WTC11 (cell line): ENCODE measurements at regions not wholly inside any gene's neighbourhood (a gene's known extent, or its start where the extent isn't known, plus 50 kb on each side); places are given as distances from the start of the nearest gene placed in this dataset.

ENCODE experiments used
- ATAC-seq: fragments of 200-7000 bp; cut with Tn5 transposase; 2 replicates; pipeline ENCODE4 v1.10.0; 2021; ENCODE audit warnings: mild to moderate bottlenecking, moderate library complexity
- CTCF ChIA-PET: fragments of 300-600 bp; sonication (Branson Sonifier 250); formaldehyde crosslinking; loops from one replicate; lab custom pipeline; 2021; ENCODE audit warnings: antibody characterized with exemption; lab: Charles Lee
- POLR2A ChIA-PET: fragments of 350-600 bp; sonication (Branson Sonifier 250); formaldehyde crosslinking; loops from one replicate; lab custom pipeline; 2021; ENCODE audit warnings: antibody characterized with exemption; lab: Charles Lee
- DNase-seq: peaks from one replicate; pipeline ENCODE4 v3.0.0; 2021; ENCODE audit warnings: low spot score
- H3K27ac Mint-ChIP-seq: 2 replicates; pipeline ENCODE4 v1.8.0; 2021; ENCODE audit warnings: mixed read lengths
- H3K27me3 Mint-ChIP-seq: 2 replicates; pipeline ENCODE4 v1.8.0; 2021; ENCODE audit warnings: low read depth, mild to moderate bottlenecking, moderate library complexity, mixed read lengths
- H3K36me3 Mint-ChIP-seq: 2 replicates; pipeline ENCODE4 v1.8.0; 2021; ENCODE audit warnings: mixed read lengths
- H3K4me1 Mint-ChIP-seq: 2 replicates; pipeline ENCODE4 v1.8.0; 2022; ENCODE audit warnings: mixed read lengths
- H3K4me3 Mint-ChIP-seq: 2 replicates; pipeline ENCODE4 v1.8.0; 2021; ENCODE audit warnings: mild to moderate bottlenecking, moderate library complexity, mixed read lengths
- H3K9me3 Mint-ChIP-seq: 2 replicates; pipeline ENCODE4 v1.8.0; 2021; ENCODE audit warnings: mixed read lengths
- AR ChIP-seq: fragments of 250-450 bp; sonication (Bioruptor Pico); IDR thresholded peaks from 2 replicates; pipeline ENCODE4 v1.9.0; 2021; ENCODE audit warnings: mild to moderate bottlenecking
- E2F1 ChIP-seq: sonication (generic); formaldehyde crosslinking; IDR thresholded peaks from 2 replicates; pipeline ENCODE4 v1.8.0; 2022; ENCODE audit warnings: mild to moderate bottlenecking, missing genetic modification reagents
- EMX1 ChIP-seq: fragments of 250-450 bp; sonication (Bioruptor Pico); IDR thresholded peaks from 2 replicates; pipeline ENCODE4 v1.8.0; 2021; ENCODE audit warnings: mild to moderate bottlenecking
- ETV6 ChIP-seq: sonication (generic); formaldehyde crosslinking; IDR thresholded peaks from 2 replicates; pipeline ENCODE4 v1.8.1; 2022; ENCODE audit warnings: mild to moderate bottlenecking, missing genetic modification reagents
- FOXJ3 ChIP-seq: sonication (generic); formaldehyde crosslinking; IDR thresholded peaks from 2 replicates; pipeline ENCODE4 v1.9.0; 2021; ENCODE audit warnings: missing genetic modification reagents, mild to moderate bottlenecking, borderline replicate concordance
- FOXP1 ChIP-seq: sonication (generic); formaldehyde crosslinking; IDR thresholded peaks from 2 replicates; pipeline ENCODE4 v1.8.0; 2022; ENCODE audit warnings: missing genetic modification reagents, mild to moderate bottlenecking, moderate library complexity, borderline replicate concordance
- HMGA2 ChIP-seq: fragments of 250-450 bp; sonication (Bioruptor Pico); IDR thresholded peaks from 2 replicates; pipeline ENCODE4 v1.4.0; 2021; ENCODE audit warnings: mild to moderate bottlenecking, moderate library complexity
- MXD4 ChIP-seq: fragments of 250-450 bp; sonication (Bioruptor Pico); IDR thresholded peaks from 2 replicates; pipeline ENCODE4 v1.8.0; 2021; ENCODE audit warnings: mild to moderate bottlenecking, moderate library complexity, borderline replicate concordance
- PRDM15 ChIP-seq: sonication (generic); formaldehyde crosslinking; IDR thresholded peaks from 2 replicates; pipeline ENCODE4 v1.8.0; 2022; ENCODE audit warnings: missing genetic modification reagents
- PREB ChIP-seq: sonication (generic); formaldehyde crosslinking; IDR thresholded peaks from 2 replicates; pipeline ENCODE4 v1.8.1; 2022; ENCODE audit warnings: mild to moderate bottlenecking, missing genetic modification reagents, moderate library complexity, borderline replicate concordance
- SMAD3 ChIP-seq: sonication (generic); formaldehyde crosslinking; IDR thresholded peaks from 2 replicates; pipeline ENCODE4 v1.8.0; 2022; ENCODE audit warnings: missing genetic modification reagents, mild to moderate bottlenecking, borderline replicate concordance
- SOX15 ChIP-seq: fragments of 250-450 bp; sonication (Bioruptor Pico); IDR thresholded peaks from 2 replicates; pipeline ENCODE4 v1.9.0; 2021; ENCODE audit warnings: mild to moderate bottlenecking
- TEAD1 ChIP-seq: sonication (generic); formaldehyde crosslinking; IDR thresholded peaks from 2 replicates; pipeline ENCODE4 v1.8.0; 2022; ENCODE audit warnings: mild to moderate bottlenecking, missing genetic modification reagents
- ZNF317 ChIP-seq: sonication (generic); formaldehyde crosslinking; IDR thresholded peaks from 2 replicates; pipeline ENCODE4 v1.8.1; 2023; ENCODE audit warnings: low read depth, mild to moderate bottlenecking, moderate library complexity, missing genetic modification reagents, borderline replicate concordance
- TF ChIP-seq, protein P1 (sequence below): sonication (generic); formaldehyde crosslinking; IDR thresholded peaks from 2 replicates; pipeline ENCODE4 v1.8.0; 2023; ENCODE audit warnings: missing genetic modification reagents, mild to moderate bottlenecking, borderline replicate concordance
- TF ChIP-seq, protein P2 (sequence below): sonication (generic); formaldehyde crosslinking; IDR thresholded peaks from 2 replicates; pipeline ENCODE4 v1.8.1; 2022; ENCODE audit warnings: low read depth, missing genetic modification reagents, borderline replicate concordance
- TF ChIP-seq, protein P3 (sequence below): sonication (generic); formaldehyde crosslinking; IDR thresholded peaks from 2 replicates; pipeline ENCODE4 v1.8.0; 2023; ENCODE audit warnings: missing genetic modification reagents

GRCh38 chr2:211204902-211205301 is 648.5 kb downstream of the CPS1 start:
- no peak for ATAC-seq
- TF ChIP-seq HMGA2 (CRISPR knock-in tag), result no peak
- no peak for TF ChIP-seq EMX1
- no peak for TF ChIP-seq TEAD1 (CRISPR knock-in tag)
- no peak for TF ChIP-seq ETV6 (CRISPR knock-in tag)
- no peak for TF ChIP-seq SOX15
- no peak for TF ChIP-seq FOXP1 (CRISPR knock-in tag)
- no peak for TF ChIP-seq E2F1 (CRISPR knock-in tag)
- TF ChIP-seq ZNF317, result no peak
- TF ChIP-seq FOXJ3 (CRISPR knock-in tag), result no peak
- TF ChIP-seq, protein P1, sequence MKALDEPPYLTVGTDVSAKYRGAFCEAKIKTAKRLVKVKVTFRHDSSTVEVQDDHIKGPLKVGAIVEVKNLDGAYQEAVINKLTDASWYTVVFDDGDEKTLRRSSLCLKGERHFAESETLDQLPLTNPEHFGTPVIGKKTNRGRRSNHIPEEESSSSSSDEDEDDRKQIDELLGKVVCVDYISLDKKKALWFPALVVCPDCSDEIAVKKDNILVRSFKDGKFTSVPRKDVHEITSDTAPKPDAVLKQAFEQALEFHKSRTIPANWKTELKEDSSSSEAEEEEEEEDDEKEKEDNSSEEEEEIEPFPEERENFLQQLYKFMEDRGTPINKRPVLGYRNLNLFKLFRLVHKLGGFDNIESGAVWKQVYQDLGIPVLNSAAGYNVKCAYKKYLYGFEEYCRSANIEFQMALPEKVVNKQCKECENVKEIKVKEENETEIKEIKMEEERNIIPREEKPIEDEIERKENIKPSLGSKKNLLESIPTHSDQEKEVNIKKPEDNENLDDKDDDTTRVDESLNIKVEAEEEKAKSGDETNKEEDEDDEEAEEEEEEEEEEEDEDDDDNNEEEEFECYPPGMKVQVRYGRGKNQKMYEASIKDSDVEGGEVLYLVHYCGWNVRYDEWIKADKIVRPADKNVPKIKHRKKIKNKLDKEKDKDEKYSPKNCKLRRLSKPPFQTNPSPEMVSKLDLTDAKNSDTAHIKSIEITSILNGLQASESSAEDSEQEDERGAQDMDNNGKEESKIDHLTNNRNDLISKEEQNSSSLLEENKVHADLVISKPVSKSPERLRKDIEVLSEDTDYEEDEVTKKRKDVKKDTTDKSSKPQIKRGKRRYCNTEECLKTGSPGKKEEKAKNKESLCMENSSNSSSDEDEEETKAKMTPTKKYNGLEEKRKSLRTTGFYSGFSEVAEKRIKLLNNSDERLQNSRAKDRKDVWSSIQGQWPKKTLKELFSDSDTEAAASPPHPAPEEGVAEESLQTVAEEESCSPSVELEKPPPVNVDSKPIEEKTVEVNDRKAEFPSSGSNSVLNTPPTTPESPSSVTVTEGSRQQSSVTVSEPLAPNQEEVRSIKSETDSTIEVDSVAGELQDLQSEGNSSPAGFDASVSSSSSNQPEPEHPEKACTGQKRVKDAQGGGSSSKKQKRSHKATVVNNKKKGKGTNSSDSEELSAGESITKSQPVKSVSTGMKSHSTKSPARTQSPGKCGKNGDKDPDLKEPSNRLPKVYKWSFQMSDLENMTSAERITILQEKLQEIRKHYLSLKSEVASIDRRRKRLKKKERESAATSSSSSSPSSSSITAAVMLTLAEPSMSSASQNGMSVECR (CRISPR knock-in tag), result no peak
- TF ChIP-seq SMAD3 (CRISPR knock-in tag), result no peak
- TF ChIP-seq, protein P2, sequence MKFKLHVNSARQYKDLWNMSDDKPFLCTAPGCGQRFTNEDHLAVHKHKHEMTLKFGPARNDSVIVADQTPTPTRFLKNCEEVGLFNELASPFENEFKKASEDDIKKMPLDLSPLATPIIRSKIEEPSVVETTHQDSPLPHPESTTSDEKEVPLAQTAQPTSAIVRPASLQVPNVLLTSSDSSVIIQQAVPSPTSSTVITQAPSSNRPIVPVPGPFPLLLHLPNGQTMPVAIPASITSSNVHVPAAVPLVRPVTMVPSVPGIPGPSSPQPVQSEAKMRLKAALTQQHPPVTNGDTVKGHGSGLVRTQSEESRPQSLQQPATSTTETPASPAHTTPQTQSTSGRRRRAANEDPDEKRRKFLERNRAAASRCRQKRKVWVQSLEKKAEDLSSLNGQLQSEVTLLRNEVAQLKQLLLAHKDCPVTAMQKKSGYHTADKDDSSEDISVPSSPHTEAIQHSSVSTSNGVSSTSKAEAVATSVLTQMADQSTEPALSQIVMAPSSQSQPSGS (CRISPR knock-in tag), result no peak
- no peak for TF ChIP-seq MXD4 (CRISPR knock-in tag)
- no peak for TF ChIP-seq PREB
- TF ChIP-seq, protein P3, sequence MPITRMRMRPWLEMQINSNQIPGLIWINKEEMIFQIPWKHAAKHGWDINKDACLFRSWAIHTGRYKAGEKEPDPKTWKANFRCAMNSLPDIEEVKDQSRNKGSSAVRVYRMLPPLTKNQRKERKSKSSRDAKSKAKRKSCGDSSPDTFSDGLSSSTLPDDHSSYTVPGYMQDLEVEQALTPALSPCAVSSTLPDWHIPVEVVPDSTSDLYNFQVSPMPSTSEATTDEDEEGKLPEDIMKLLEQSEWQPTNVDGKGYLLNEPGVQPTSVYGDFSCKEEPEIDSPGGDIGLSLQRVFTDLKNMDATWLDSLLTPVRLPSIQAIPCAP (CRISPR knock-in tag), result no peak
- TF ChIP-seq AR (CRISPR knock-in tag), result no peak
- TF ChIP-seq PRDM15 (CRISPR knock-in tag), result no peak
- TF ChIP-seq, all 79 proteins: peak for 0
- no peaks in the 10 kb centered on the region for H3K4me1 Mint-ChIP-seq
- H3K36me3 Mint-ChIP-seq, result no peaks in the 10 kb centered on the region
- H3K27ac Mint-ChIP-seq, result no peak overlapping the region
- no peak for DNase-seq
- no peak overlapping the region for H3K4me3 Mint-ChIP-seq
- CTCF ChIA-PET, result interaction anchor here (1.0 kb wide), 1 partner anchor 540 kb away, joined by 3 read pairs; no protein-coding TSS in a partner anchor
- H3K9me3 Mint-ChIP-seq, result no peaks in the 10 kb centered on the region
- no peaks in the 10 kb centered on the region for H3K27me3 Mint-ChIP-seq
- POLR2A ChIA-PET, result interaction anchor here (0.8 kb wide), 1 partner anchor 21 kb away, joined by 3 read pairs; no protein-coding TSS in a partner anchor
